Vagina (tissue), 2 donors: ENCODE measurements at regions not wholly inside any gene's neighbourhood (a gene's known extent, or its start where the extent isn't known, plus 50 kb on each side); places are given as distances from the start of the nearest gene placed in this dataset.

Experiments
- DNase-seq, 2 donors: peaks; one replicate each; pipeline ENCODE4 v3.0.0-alpha.2; 2017; ENCODE audit errors: extremely low spot score in 2 of 2
- H3K27ac ChIP-seq: fragments of 200-600 bp; sonication (generic); one replicate; pipeline ENCODE4 v1.5.1; 2019
- H3K27me3 ChIP-seq: fragments of 200-600 bp; sonication (generic); one replicate; pipeline ENCODE4 v1.5.1; 2019
- H3K36me3 ChIP-seq, 2 donors: fragments of 200-600 bp; sonication (generic); one replicate each; pipeline ENCODE4 v1.5.1; 2017 to 2019
- H3K4me1 ChIP-seq: fragments of 200-600 bp; sonication (generic); one replicate; pipeline ENCODE4 v1.5.1; 2019
- H3K4me3 ChIP-seq, 2 donors: fragments of 200-600 bp; sonication (generic); 1 replicate in 1 of 2; 2 replicates in 1 of 2; pipeline ENCODE4 v1.5.1; 2016 to 2019
- H3K9me3 ChIP-seq: fragments of 200-600 bp; sonication (generic); one replicate; pipeline ENCODE4 v1.5.1; 2019
- CTCF ChIP-seq, 3 experiments: fragments of 450-650 bp in 2 of 3; fragments of 200-600 bp in 1 of 3; sonication (generic) in 1 of 3; IDR thresholded peaks; one replicate each; pipeline ENCODE4 v1.5.1; 2017 to 2019; ENCODE audit warnings: antibody characterized with exemption in 3 of 3, mild to moderate bottlenecking in 2 of 3, moderate library complexity in 2 of 3
- POLR2A ChIP-seq, 2 donors: fragments of 450-650 bp; IDR thresholded peaks; one replicate each; pipeline ENCODE4 v1.6.1; 2017; ENCODE audit warnings: antibody characterized with exemption in 2 of 2, mild to moderate bottlenecking in 2 of 2, moderate library complexity in 2 of 2
- POLR2AphosphoS5 ChIP-seq, 2 donors: sonication (generic); formaldehyde crosslinking; IDR thresholded peaks; one replicate each; pipeline ENCODE4 v1.9.0; 2017; ENCODE audit warnings: antibody characterized with exemption in 2 of 2, mild to moderate bottlenecking in 2 of 2, low read depth in 1 of 2; ENCODE audit not compliant: insufficient read depth in 1 of 2
- intact Hi-C: fragments of 100-400 bp; cut with DNase I; formaldehyde crosslinking; loops from one replicate; pipeline ENCODE4 v1.15.1; 2023

GRCh38 chr2:2492800-2493199 lies 161.7 kb upstream of the MYT1L start:
- no peaks in the 10 kb centered on the region for H3K9me3 ChIP-seq

GRCh38 chr2:2491964-2492363 lies 160.9 kb upstream of the MYT1L start:
- no peak for TF ChIP-seq CTCF (IDR thresholded peaks at IDR 0.05)
- no peak for TF ChIP-seq POLR2A (IDR thresholded peaks at IDR 0.05)
- no peak for TF ChIP-seq POLR2AphosphoS5 (IDR thresholded peaks at IDR 0.05; ENCODE audit: insufficient read depth in 1 of 2, low read depth in 1 of 2)
- no peak overlapping the region for H3K27ac ChIP-seq
- intact Hi-C loops: no loop called here
- no peak overlapping the region for H3K4me3 ChIP-seq
- H3K36me3 ChIP-seq: no peaks in the 10 kb centered on the region
- H3K27me3 ChIP-seq: no peaks in the 10 kb centered on the region
- DNase-seq: no peak
- no peaks in the 10 kb centered on the region for H3K4me1 ChIP-seq
- H3K9me3 ChIP-seq: no peaks in the 10 kb centered on the region

More at GRCh38 chr2:2492800-2493199, 161.7 kb upstream of the MYT1L start:
- intact Hi-C loops: no loop called here
- H3K36me3 ChIP-seq: no peaks in the 10 kb centered on the region
- no peak overlapping the region for H3K27ac ChIP-seq
- H3K4me1 ChIP-seq: no peaks in the 10 kb centered on the region
- DNase-seq: no peak
- H3K4me3 ChIP-seq: no peak overlapping the region
- no peaks in the 10 kb centered on the region for H3K27me3 ChIP-seq
- TF ChIP-seq CTCF (IDR thresholded peaks at IDR 0.05): no peak
- TF ChIP-seq POLR2A (IDR thresholded peaks at IDR 0.05): no peak
- no peak for TF ChIP-seq POLR2AphosphoS5 (IDR thresholded peaks at IDR 0.05; ENCODE audit: insufficient read depth in 1 of 2, low read depth in 1 of 2)

- TF ChIP-seq CTCF (IDR thresholded peaks at IDR 0.05) (no peak), POLR2A (IDR thresholded peaks at IDR 0.05) (no peak), POLR2AphosphoS5 (IDR thresholded peaks at IDR 0.05; ENCODE audit: insufficient read depth in 1 of 2, low read depth in 1 of 2) (no peak)
- no peak for DNase-seq
- Histone ChIP-seq H3K9me3 (peaks cover 4% of the 10 kb centered on the region), H3K4me3 (no peak overlapping the region), H3K36me3 (no peaks in the 10 kb centered on the region), H3K4me1 (no peaks in the 10 kb centered on the region), H3K27me3 (no peaks in the 10 kb centered on the region), H3K27ac (no peak overlapping the region)
- intact Hi-C loops: no loop called here
Measured at GRCh38 chr2:2484301-2484700, 153.2 kb upstream of the MYT1L start.

GRCh38 chr2:2482851-2483250 lies 151.8 kb upstream of the MYT1L start:
- no peak for TF ChIP-seq POLR2AphosphoS5 (IDR thresholded peaks at IDR 0.05; ENCODE audit: insufficient read depth in 1 of 2, low read depth in 1 of 2)
- no peak for TF ChIP-seq CTCF (IDR thresholded peaks at IDR 0.05)
- TF ChIP-seq POLR2A (IDR thresholded peaks at IDR 0.05): no peak
- no peaks in the 10 kb centered on the region for H3K27me3 ChIP-seq

GRCh38 chr2:2472881-2473280 lies 141.8 kb upstream of the MYT1L start:
- no peaks in the 10 kb centered on the region for H3K27me3 ChIP-seq
- TF ChIP-seq POLR2A (IDR thresholded peaks at IDR 0.05) (no peak), CTCF (IDR thresholded peaks at IDR 0.05) (no peak), POLR2AphosphoS5 (IDR thresholded peaks at IDR 0.05; ENCODE audit: insufficient read depth in 1 of 2, low read depth in 1 of 2) (no peak)
- no peaks in the 10 kb centered on the region for H3K4me1 ChIP-seq
- no peaks in the 10 kb centered on the region for H3K9me3 ChIP-seq
- no peak overlapping the region for H3K27ac ChIP-seq
- no peak for DNase-seq
- no peak overlapping the region for H3K4me3 ChIP-seq
- intact Hi-C loops: loop anchor here (10.0 kb wide), 1 partner anchor 1698 kb away; no protein-coding TSS in a partner anchor
- no peaks in the 10 kb centered on the region for H3K36me3 ChIP-seq

More at GRCh38 chr2:2482851-2483250, 151.8 kb upstream of the MYT1L start:
- intact Hi-C loops: no loop called here
- no peaks in the 10 kb centered on the region for H3K4me1 ChIP-seq
- H3K9me3 ChIP-seq: peaks cover 4% of the 10 kb centered on the region
- no peak for DNase-seq
- no peak overlapping the region for H3K4me3 ChIP-seq
- H3K27ac ChIP-seq: no peak overlapping the region
- H3K36me3 ChIP-seq: no peaks in the 10 kb centered on the region
